ENCODE measurements at regions not wholly inside any gene's neighbourhood (a gene's known extent, or its start where the extent isn't known, plus 50 kb on each side); places are given as distances from the start of the nearest gene placed in this dataset.

- ChIA-PET POLR2A (no interaction called here), CTCF (no interaction called here)
- no peak overlapping the region for H3K4me3 ChIP-seq (ENCODE audit: low read depth, low read length)
- H3K9me3 ChIP-seq (ENCODE audit: control insufficient read depth, insufficient read depth, low read length): no peaks in the 10 kb centered on the region
- no peaks in the 10 kb centered on the region for H3K27me3 ChIP-seq (ENCODE audit: control insufficient read depth, insufficient read depth, low read length)
- H3K27ac ChIP-seq (ENCODE audit: low read depth, low read length): no peak overlapping the region
- no peak for DNase-seq (ENCODE audit: low read depth, low spot score)
- TF ChIP-seq, protein P1, sequence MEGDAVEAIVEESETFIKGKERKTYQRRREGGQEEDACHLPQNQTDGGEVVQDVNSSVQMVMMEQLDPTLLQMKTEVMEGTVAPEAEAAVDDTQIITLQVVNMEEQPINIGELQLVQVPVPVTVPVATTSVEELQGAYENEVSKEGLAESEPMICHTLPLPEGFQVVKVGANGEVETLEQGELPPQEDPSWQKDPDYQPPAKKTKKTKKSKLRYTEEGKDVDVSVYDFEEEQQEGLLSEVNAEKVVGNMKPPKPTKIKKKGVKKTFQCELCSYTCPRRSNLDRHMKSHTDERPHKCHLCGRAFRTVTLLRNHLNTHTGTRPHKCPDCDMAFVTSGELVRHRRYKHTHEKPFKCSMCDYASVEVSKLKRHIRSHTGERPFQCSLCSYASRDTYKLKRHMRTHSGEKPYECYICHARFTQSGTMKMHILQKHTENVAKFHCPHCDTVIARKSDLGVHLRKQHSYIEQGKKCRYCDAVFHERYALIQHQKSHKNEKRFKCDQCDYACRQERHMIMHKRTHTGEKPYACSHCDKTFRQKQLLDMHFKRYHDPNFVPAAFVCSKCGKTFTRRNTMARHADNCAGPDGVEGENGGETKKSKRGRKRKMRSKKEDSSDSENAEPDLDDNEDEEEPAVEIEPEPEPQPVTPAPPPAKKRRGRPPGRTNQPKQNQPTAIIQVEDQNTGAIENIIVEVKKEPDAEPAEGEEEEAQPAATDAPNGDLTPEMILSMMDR (IDR thresholded peaks at IDR 0.05; ENCODE audit: low read depth, low read length): no peak
These were observed 50.0 kb upstream of the NPHP3 start for GRCh38 chr3:132772252-132772651.
